HCT116 (cell line): ENCODE measurements at regions not wholly inside any gene's neighbourhood (a gene's known extent, or its start where the extent isn't known, plus 50 kb on each side); places are given as distances from the start of the nearest gene placed in this dataset.

ENCODE experiments used
- ATAC-seq: fragments of 200-7000 bp; cut with Tn5 transposase; 2 replicates; pipeline ENCODE4 v1.9.1; 2020; ENCODE audit warnings: mild to moderate bottlenecking, moderate library complexity
- BruUV-seq: library from RNA; stranded (reverse); fragments of 400-500 nt; replicated peaks from 2 replicates; lab custom pipeline; 2021; lab: Mats Ljungman, UMichigan
- CTCF ChIA-PET: fragments of 300-600 bp; sonication (Branson Sonifier 250); formaldehyde crosslinking; loops from one replicate; lab custom pipeline; 2021; ENCODE audit warnings: antibody characterized with exemption; lab: Charles Lee
- POLR2A ChIA-PET: fragments of 300-600, 350-600 bp; sonication (Branson Sonifier 250); formaldehyde crosslinking; loops from one replicate; lab custom pipeline; 2021; ENCODE audit warnings: antibody characterized with exemption; lab: Charles Lee
- RAD21 ChIA-PET, 2 experiments: fragments of 300-600 bp; sonication (Branson Sonifier 250); formaldehyde crosslinking; loops; one replicate each; lab custom pipeline; 2023; ENCODE audit warnings: low total read pairs in 2 of 2; ENCODE audit not compliant: uncharacterized antibody in 2 of 2, unreplicated experiment in 2 of 2, low non-redundant PET in 1 of 2; lab: Charles Lee
- DNase-seq: peaks from one replicate; pipeline ENCODE4 v3.0.0-alpha.2; 2010; ENCODE audit warnings: low read depth, low spot score
- H2AFZ ChIP-seq: fragments of 200-600 bp; shearing (Covaris generic), sonication (generic); 2 replicates; pipeline ENCODE4 v1.6.1; 2017; ENCODE audit warnings: low read depth, mixed run types, mixed read lengths, antibody characterized with exemption, low read length; ENCODE audit not compliant: poor library complexity, severe bottlenecking
- H3K27ac ChIP-seq: 2 replicates; pipeline ENCODE4 v1.5.1; 2012; ENCODE audit warnings: low read depth, low read length
- H3K27me3 ChIP-seq: fragments of 200-600 bp; sonication (generic); 2 replicates; pipeline ENCODE4 v1.6.1; 2016; ENCODE audit warnings: mixed run types, low read length, mixed read lengths; ENCODE audit not compliant: insufficient read depth
- H3K36me3 ChIP-seq, 2 experiments: fragments of 200-500 bp in 1 of 2; fragments of 200-600 bp in 1 of 2; sonication (Bioruptor generic) in 1 of 2; sonication (generic) in 1 of 2; 2 replicates each; pipeline versions ENCODE4 v1.5.1 to v1.6.1; 2014 to 2016; ENCODE audit warnings: low read length in 2 of 2, inconsistent platforms in 1 of 2, mixed read lengths in 1 of 2, mixed run types in 1 of 2; ENCODE audit not compliant: insufficient read depth in 2 of 2, control insufficient read depth in 1 of 2
- H3K4me1 ChIP-seq, 2 experiments: fragments of 200-600 bp in 1 of 2; sonication (generic) in 1 of 2; 2 replicates each; pipeline versions ENCODE4 v1.5.1 to v1.6.1; 2012 to 2017; ENCODE audit warnings: low read length in 2 of 2, inconsistent platforms in 1 of 2, mild to moderate bottlenecking in 1 of 2, mixed read lengths in 1 of 2, mixed run types in 1 of 2, moderate library complexity in 1 of 2; ENCODE audit not compliant: insufficient read depth in 2 of 2, control insufficient read depth in 1 of 2
- H3K4me2 ChIP-seq: fragments of 200-600 bp; sonication (generic); 2 replicates; pipeline ENCODE4 v1.6.1; 2017; ENCODE audit warnings: mixed run types, low read length, mixed read lengths
- H3K4me3 ChIP-seq, 2 experiments: fragments of 200-600 bp in 1 of 2; sonication (generic) in 1 of 2; replicated peaks in 1 of 2; 2 replicates each; pipeline ENCODE4 v1.5.1; 2011 to 2016; ENCODE audit warnings: low read length in 2 of 2, control low read depth in 1 of 2, low read depth in 1 of 2, mild to moderate bottlenecking in 1 of 2, mixed read lengths in 1 of 2, mixed run types in 1 of 2
- H3K79me2 ChIP-seq: fragments of 200-600 bp; sonication (generic); 2 replicates; pipeline ENCODE4 v1.6.1; 2017; ENCODE audit warnings: mild to moderate bottlenecking, mixed run types, low read length, moderate library complexity, mixed read lengths; ENCODE audit not compliant: insufficient read depth
- H3K9ac ChIP-seq: fragments of 200-600 bp; sonication (generic); 2 replicates; pipeline ENCODE4 v1.6.1; 2016; ENCODE audit warnings: low read length, mixed read lengths
- H3K9me2 ChIP-seq: fragments of 200-600 bp; sonication (generic), shearing (Covaris generic); 2 replicates; pipeline ENCODE4 v1.6.1; 2017; ENCODE audit warnings: mixed run types, mild to moderate bottlenecking, moderate library complexity; ENCODE audit not compliant: insufficient read depth
- H3K9me3 ChIP-seq, 2 experiments: fragments of 200-500 bp in 1 of 2; fragments of 200-600 bp in 1 of 2; sonication (Bioruptor generic) in 1 of 2; sonication (generic) in 1 of 2; 2 replicates each; pipeline ENCODE4 v1.6.1; 2014 to 2017; ENCODE audit warnings: low read length in 2 of 2, mixed read lengths in 2 of 2, inconsistent platforms in 1 of 2, low read depth in 1 of 2, mild to moderate bottlenecking in 1 of 2, mixed run types in 1 of 2, moderate library complexity in 1 of 2; ENCODE audit not compliant: control insufficient read depth in 1 of 2, insufficient read depth in 1 of 2
- H4K20me1 ChIP-seq: fragments of 200-600 bp; sonication (generic), shearing (Covaris generic); 2 replicates; pipeline ENCODE4 v1.6.1; 2017; ENCODE audit warnings: mixed run types, mild to moderate bottlenecking, moderate library complexity; ENCODE audit not compliant: insufficient read depth
- CBX3 ChIP-seq: IDR thresholded peaks from 2 replicates; pipeline ENCODE4 v1.6.1; 2012; ENCODE audit warnings: low read depth
- CEBPB ChIP-seq: IDR thresholded peaks from 2 replicates; pipeline ENCODE4 v1.6.1; 2012; ENCODE audit warnings: low read depth
- EGR1 ChIP-seq: IDR thresholded peaks from 2 replicates; pipeline ENCODE4 v1.6.1; 2012; ENCODE audit warnings: low read depth
- ELF1 ChIP-seq: IDR thresholded peaks from 2 replicates; pipeline ENCODE4 v1.6.1; 2012; ENCODE audit warnings: low read depth, borderline replicate concordance
- EZH2phosphoT487 ChIP-seq: fragments of 200-600 bp; IDR thresholded peaks from 2 replicates; pipeline ENCODE4 v1.6.1; 2018; ENCODE audit warnings: antibody characterized with exemption, borderline replicate concordance
- FOSL1 ChIP-seq: IDR thresholded peaks from 2 replicates; pipeline ENCODE4 v1.6.1; 2012; ENCODE audit warnings: low read depth
- JUND ChIP-seq: IDR thresholded peaks from 2 replicates; pipeline ENCODE4 v1.6.1; 2012
- POLR2A ChIP-seq: IDR thresholded peaks from 2 replicates; pipeline ENCODE4 v1.7.0; 2011; ENCODE audit warnings: borderline replicate concordance; ENCODE audit not compliant: insufficient read depth, insufficient read length; ENCODE audit errors: extremely low read depth
- POLR2AphosphoS5 ChIP-seq: IDR thresholded peaks from 2 replicates; pipeline ENCODE4 v1.6.1; 2011; ENCODE audit warnings: mild to moderate bottlenecking, low read depth, low read length, moderate library complexity
- SIN3A ChIP-seq: IDR thresholded peaks from 2 replicates; pipeline ENCODE4 v1.6.1; 2012; ENCODE audit warnings: low read depth
- SP1 ChIP-seq: IDR thresholded peaks from 2 replicates; pipeline ENCODE4 v1.6.1; 2012; ENCODE audit warnings: low read depth
- SRF ChIP-seq: IDR thresholded peaks from 2 replicates; pipeline ENCODE4 v1.6.1; 2012; ENCODE audit warnings: low read depth
- TCF7L2 ChIP-seq: IDR thresholded peaks from 2 replicates; pipeline ENCODE4 v1.7.0; 2011; ENCODE audit warnings: borderline replicate concordance, inconsistent platforms; ENCODE audit not compliant: insufficient read depth, insufficient read length; ENCODE audit errors: extremely low read depth
- YY1 ChIP-seq: IDR thresholded peaks from 2 replicates; pipeline ENCODE4 v1.6.1; 2011; ENCODE audit warnings: low read length, low read depth, moderate library complexity, mild to moderate bottlenecking; ENCODE audit not compliant: insufficient replicate concordance; ENCODE audit errors: extremely low read depth
- ZFX ChIP-seq: fragments of 450-650 bp; IDR thresholded peaks from 2 replicates; pipeline ENCODE4 v1.6.1; 2017
- ZNF274 ChIP-seq: fragments of 200-500 bp; sonication (Bioruptor generic); IDR thresholded peaks from 2 replicates; pipeline ENCODE4 v1.6.1; 2014; ENCODE audit warnings: mild to moderate bottlenecking, low read depth, low read length, inconsistent platforms
- intact Hi-C: fragments of 100-400 bp; cut with micrococcal nuclease; formaldehyde crosslinking; loops from 2 replicates; pipeline ENCODE4 v1.10.0; 2022
- TF ChIP-seq, protein P1 (sequence below): IDR thresholded peaks from 2 replicates; pipeline ENCODE4 v1.6.1; 2012
- TF ChIP-seq, protein P2 (sequence below), 3 experiments: fragments of 200-600 bp in 1 of 3; sonication (generic) in 1 of 3; IDR thresholded peaks in 2 of 3; conservative IDR thresholded peaks in 1 of 3; 2 replicates each; pipeline ENCODE4 v1.5.1; 2012 to 2017; ENCODE audit warnings: low read depth in 2 of 3, low read length in 2 of 3, antibody characterized with exemption in 1 of 3, borderline replicate concordance in 1 of 3, control low read depth in 1 of 3, mild to moderate bottlenecking in 1 of 3, mixed read lengths in 1 of 3, mixed run types in 1 of 3, moderate library complexity in 1 of 3; ENCODE audit not compliant: insufficient read depth in 1 of 3

DNA sequence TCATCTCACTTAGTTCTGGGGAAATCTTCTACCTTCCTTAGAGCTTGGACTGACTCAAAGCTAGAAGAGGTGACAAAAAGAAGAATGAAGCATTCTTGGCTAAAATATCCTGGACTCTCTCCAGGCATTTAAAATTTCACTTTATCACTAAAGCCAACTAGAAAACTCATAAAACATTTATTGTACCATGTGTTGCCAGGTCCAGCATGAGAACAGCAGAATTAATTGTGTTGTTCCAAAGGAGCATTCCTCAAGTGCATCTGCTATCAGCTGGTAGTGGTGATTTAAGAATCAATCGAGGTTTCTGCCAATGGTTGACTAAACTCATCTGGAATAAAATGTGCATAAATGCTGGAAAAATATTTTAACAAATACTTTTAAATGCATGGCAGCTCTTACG is 147.3 kb upstream of the SSTR4 start:
- BruUV-seq = no TSS peak
- no peaks in the 10 kb centered on the region for H3K79me2 ChIP-seq
- H3K27ac ChIP-seq = no peak overlapping the region
- no peak for ATAC-seq
- TF ChIP-seq SP1 (no peak), ZNF274 (no peak), POLR2AphosphoS5 (no peak), SRF (no peak), YY1 (no peak), FOSL1 (no peak), EGR1 (no peak)
- TF ChIP-seq, all 23 proteins: peak for 0
- H3K9me3 ChIP-seq = no peaks in the 10 kb centered on the region
- no peaks in the 10 kb centered on the region for H3K4me1 ChIP-seq
- CTCF ChIA-PET = no interaction called here
- H4K20me1 ChIP-seq = no peaks in the 10 kb centered on the region
- H3K4me3 ChIP-seq = no peak overlapping the region
- RAD21 ChIA-PET = no interaction called here
- H3K9me2 ChIP-seq = no peaks in the 10 kb centered on the region
- POLR2A ChIA-PET = no interaction called here
- no peak for DNase-seq
- no peak overlapping the region for H3K4me2 ChIP-seq
- no peak overlapping the region for H3K9ac ChIP-seq
- no peak overlapping the region for H2AFZ ChIP-seq
- H3K27me3 ChIP-seq = peaks cover 38% of the 10 kb centered on the region
- no peaks in the 10 kb centered on the region for H3K36me3 ChIP-seq
- intact Hi-C loops = no loop called here

DNA sequence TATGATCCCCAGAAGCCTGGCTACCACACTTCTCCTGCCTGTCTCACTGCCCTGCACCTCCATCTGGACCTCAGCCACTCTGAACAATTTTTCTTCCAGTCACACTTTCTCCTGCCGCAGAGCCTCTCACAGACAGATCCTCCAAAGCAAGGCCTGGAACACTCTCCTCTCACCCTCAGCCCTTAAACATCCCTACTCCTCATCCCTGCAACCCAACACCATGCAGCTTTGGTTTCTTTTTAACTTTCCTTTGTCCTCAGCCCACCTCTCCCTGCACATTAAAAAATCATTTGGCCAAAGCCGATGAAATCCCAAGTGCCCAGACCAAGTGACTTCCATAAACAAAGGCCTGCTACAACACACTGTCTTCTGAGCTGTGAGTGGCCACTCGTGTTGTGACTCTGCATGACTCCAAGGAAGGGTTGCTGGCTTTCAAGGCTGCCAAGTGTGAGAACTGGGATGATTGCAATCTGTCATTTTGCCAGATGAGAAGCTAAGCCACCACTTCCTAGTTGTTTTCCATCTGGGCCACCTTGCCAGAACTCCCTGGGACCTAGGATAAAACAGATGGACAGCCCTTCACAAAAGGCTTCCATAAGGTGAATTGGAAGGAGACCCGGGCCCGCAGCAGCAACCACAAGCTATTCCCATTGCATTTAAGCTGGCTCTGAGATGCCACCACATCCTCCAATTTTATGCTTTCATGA is 144.4 kb upstream of the SSTR4 start:
- CTCF ChIA-PET = no interaction called here
- intact Hi-C loops = no loop called here

More for the DNA sequence above, 144.4 kb upstream of the SSTR4 start:
- no peaks in the 10 kb centered on the region for H3K9me2 ChIP-seq
- H3K9ac ChIP-seq = no peak overlapping the region
- H3K36me3 ChIP-seq = no peaks in the 10 kb centered on the region
- ChIA-PET POLR2A (no interaction called here), RAD21 (no interaction called here)
- no peak for TF ChIP-seq TCF7L2
- no peak for TF ChIP-seq YY1
- no peak for TF ChIP-seq POLR2A
- no peak for TF ChIP-seq ELF1
- TF ChIP-seq, protein P1, sequence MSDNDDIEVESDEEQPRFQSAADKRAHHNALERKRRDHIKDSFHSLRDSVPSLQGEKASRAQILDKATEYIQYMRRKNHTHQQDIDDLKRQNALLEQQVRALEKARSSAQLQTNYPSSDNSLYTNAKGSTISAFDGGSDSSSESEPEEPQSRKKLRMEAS = no peak
- TF ChIP-seq ZFX = no peak
- TF ChIP-seq EZH2phosphoT487 = no peak
- TF ChIP-seq CBX3 = no peak
- TF ChIP-seq, protein P2, sequence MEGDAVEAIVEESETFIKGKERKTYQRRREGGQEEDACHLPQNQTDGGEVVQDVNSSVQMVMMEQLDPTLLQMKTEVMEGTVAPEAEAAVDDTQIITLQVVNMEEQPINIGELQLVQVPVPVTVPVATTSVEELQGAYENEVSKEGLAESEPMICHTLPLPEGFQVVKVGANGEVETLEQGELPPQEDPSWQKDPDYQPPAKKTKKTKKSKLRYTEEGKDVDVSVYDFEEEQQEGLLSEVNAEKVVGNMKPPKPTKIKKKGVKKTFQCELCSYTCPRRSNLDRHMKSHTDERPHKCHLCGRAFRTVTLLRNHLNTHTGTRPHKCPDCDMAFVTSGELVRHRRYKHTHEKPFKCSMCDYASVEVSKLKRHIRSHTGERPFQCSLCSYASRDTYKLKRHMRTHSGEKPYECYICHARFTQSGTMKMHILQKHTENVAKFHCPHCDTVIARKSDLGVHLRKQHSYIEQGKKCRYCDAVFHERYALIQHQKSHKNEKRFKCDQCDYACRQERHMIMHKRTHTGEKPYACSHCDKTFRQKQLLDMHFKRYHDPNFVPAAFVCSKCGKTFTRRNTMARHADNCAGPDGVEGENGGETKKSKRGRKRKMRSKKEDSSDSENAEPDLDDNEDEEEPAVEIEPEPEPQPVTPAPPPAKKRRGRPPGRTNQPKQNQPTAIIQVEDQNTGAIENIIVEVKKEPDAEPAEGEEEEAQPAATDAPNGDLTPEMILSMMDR (IDR thresholded peaks at IDR 0.05 in 2 of 3, conservative IDR thresholded peaks at IDR 0.05 in 1 of 3; ENCODE audit: borderline replicate concordance in 1 of 3, insufficient read depth in 1 of 3, low read depth in 2 of 3, low read length in 2 of 3) = no peak
- no peak for TF ChIP-seq CEBPB
- no peak for TF ChIP-seq EGR1
- TF ChIP-seq ZNF274 = no peak
- TF ChIP-seq FOSL1 = no peak
- no peak for TF ChIP-seq POLR2AphosphoS5
- TF ChIP-seq JUND = no peak
- TF ChIP-seq SP1 = no peak
- TF ChIP-seq SIN3A = no peak
- H3K27me3 ChIP-seq = peaks cover 47% of the 10 kb centered on the region
- no peaks in the 10 kb centered on the region for H3K4me1 ChIP-seq
- DNase-seq (no peak), ATAC-seq (no peak)
- no TSS peak for BruUV-seq
- H3K27ac ChIP-seq = no peak overlapping the region
- no peaks in the 10 kb centered on the region for H3K79me2 ChIP-seq
- no peak overlapping the region for H3K4me2 ChIP-seq
- H4K20me1 ChIP-seq = no peaks in the 10 kb centered on the region
- H2AFZ ChIP-seq = no peak overlapping the region
- no peaks in the 10 kb centered on the region for H3K9me3 ChIP-seq
- no peak overlapping the region for H3K4me3 ChIP-seq
